NCI-H2107 (cell line): ENCODE measurements at regions not wholly inside any gene's neighbourhood (a gene's known extent, or its start where the extent isn't known, plus 50 kb on each side); places are given as distances from the start of the nearest gene placed in this dataset.
"Not testable (repeated sequence)": the region's sequence is repeated elsewhere in the genome, so short reads cannot be mapped to it uniquely, and the experiment has no call there.

Experiments
- DNase-seq: peaks from one replicate; lab custom pipeline; 2025; lab: John Stamatoyannopoulos, UW

- no peak for DNase-seq
These were observed 551.9 kb upstream of the SLC10A2 start for GRCh38 chr13:103618151-103618550.

- DNase-seq, result no peak
These were observed 549.6 kb upstream of the SLC10A2 start for GRCh38 chr13:103615771-103616170.

- no peak for DNase-seq
These were observed 548.5 kb upstream of the SLC10A2 start for GRCh38 chr13:103614761-103615160.

GRCh38 chr13:103607995-103608394 lies 541.8 kb upstream of the SLC10A2 start:
- DNase-seq, result no peak

GRCh38 chr13:103605546-103606326 lies 539.5 kb upstream of the SLC10A2 start:
- DNase-seq, result no peak

- DNase-seq, result not testable (repeated sequence)
These were observed 533.7 kb upstream of the SLC10A2 start for GRCh38 chr13:103599870-103600269.

GRCh38 chr13:103598671-103599070 lies 532.5 kb upstream of the SLC10A2 start:
- DNase-seq, result no peak

GRCh38 chr13:103573446-103573845 lies 507.2 kb upstream of the SLC10A2 start:
- DNase-seq, result no peak

GRCh38 chr13:103568314-103568713 lies 502.1 kb upstream of the SLC10A2 start:
- DNase-seq, result no peak

GRCh38 chr13:103557878-103558277 lies 491.7 kb upstream of the SLC10A2 start:
- DNase-seq, result no peak

- no peak for DNase-seq
These were observed 490.5 kb upstream of the SLC10A2 start for GRCh38 chr13:103556681-103557080.

- DNase-seq, result no peak
These were observed 481.7 kb upstream of the SLC10A2 start for GRCh38 chr13:103547914-103548313.

- no peak for DNase-seq
These were observed 480.1 kb upstream of the SLC10A2 start for GRCh38 chr13:103546271-103546670.

- DNase-seq, result no peak
These were observed 476.4 kb upstream of the SLC10A2 start for GRCh38 chr13:103542648-103543047.

- no peak for DNase-seq
These were observed 474.2 kb upstream of the SLC10A2 start for GRCh38 chr13:103540382-103540765.

GRCh38 chr13:103539721-103540381 lies 473.6 kb upstream of the SLC10A2 start:
- no peak for DNase-seq

GRCh38 chr13:103539265-103539664 lies 473.0 kb upstream of the SLC10A2 start:
- no peak for DNase-seq

GRCh38 chr13:103537616-103538015 lies 471.4 kb upstream of the SLC10A2 start:
- no peak for DNase-seq

GRCh38 chr13:103531278-103531677 lies 465.1 kb upstream of the SLC10A2 start:
- no peak for DNase-seq

- no peak for DNase-seq
These were observed 462.2 kb upstream of the SLC10A2 start for GRCh38 chr13:103528437-103528836.

GRCh38 chr13:103525530-103525929 lies 459.3 kb upstream of the SLC10A2 start:
- no peak for DNase-seq

GRCh38 chr13:103523858-103524257 lies 457.6 kb upstream of the SLC10A2 start:
- no peak for DNase-seq

GRCh38 chr13:103521532-103521931 lies 455.3 kb upstream of the SLC10A2 start:
- DNase-seq, result no peak

GRCh38 chr13:103517768-103518102 lies 451.5 kb upstream of the SLC10A2 start:
- DNase-seq, result no peak
